ENCODE measurements at regions not wholly inside any gene's neighbourhood (a gene's known extent, or its start where the extent isn't known, plus 50 kb on each side); places are given as distances from the start of the nearest gene placed in this dataset. TPM values are rescaled to one million over a fixed set of nuclear protein-coding genes. Genes with fewer than 3 reads are reported as not detected.
A peak's percentile ranks its signal among the peaks of the same experiment; 100 is the strongest.

GRCh38 chr2:181395851-181396250 is 61.3 kb upstream of the ITGA4 start:
- intact Hi-C loops (cut with micrococcal nuclease): no loop called here
- DNase-seq (no peak), ATAC-seq (no peak)

GRCh38 chr2:181396256-181397123 is 60.7 kb upstream of the ITGA4 start:
- DNase-seq: no peak
- ATAC-seq: no peak
- intact Hi-C loops (cut with micrococcal nuclease): no loop called here

GRCh38 chr2:181397331-181397730 is 59.9 kb upstream of the ITGA4 start:
- intact Hi-C loops (cut with micrococcal nuclease): no loop called here
- ATAC-seq: no peak
- no peak for DNase-seq

- ATAC-seq (no peak), DNase-seq (no peak)
- intact Hi-C loops (cut with micrococcal nuclease): no loop called here
Measured at GRCh38 chr2:181398000-181398399, 59.2 kb upstream of the ITGA4 start.

- intact Hi-C loops (cut with micrococcal nuclease): no loop called here
- no peak for DNase-seq
- ATAC-seq: no peak
Measured at GRCh38 chr2:181399027-181399426, 58.2 kb upstream of the ITGA4 start.

- DNase-seq (no peak), ATAC-seq (no peak)
- intact Hi-C loops (cut with micrococcal nuclease): no loop called here
Measured at GRCh38 chr2:181404472-181404871, 52.7 kb upstream of the ITGA4 start.

- DNase-seq (no peak), ATAC-seq (peak; percentile 52)
- intact Hi-C loops (cut with micrococcal nuclease): no loop called here
Measured at GRCh38 chr2:181407171-181407570, 50.0 kb upstream of the ITGA4 start.

Small RNA genes lying in the stretch of these regions (microRNA-seq; reads per million reads assigned to microRNA genes)
- gene MIR4437 (ENCODE audit: borderline number of aligned reads): not detected

Measured in left ventricle myocardium superior (tissue), 1 donor.